HG03565 (cell line): ENCODE measurements at regions not wholly inside any gene's neighbourhood (a gene's known extent, or its start where the extent isn't known, plus 50 kb on each side); places are given as distances from the start of the nearest gene placed in this dataset.

ENCODE experiments used
- ATAC-seq: cut with Tn5 transposase; IDR thresholded peaks from one replicate; pipeline ENCODE4 v1.9.1; 2021; ENCODE audit warnings: mild to moderate bottlenecking, moderate library complexity; ENCODE audit not compliant: unreplicated experiment

- ATAC-seq: no peak
Measured at GRCh38 chr22:25390297-25391240, 171.1 kb downstream of the CRYBB2 start.

- no peak for ATAC-seq
Measured at GRCh38 chr22:25392584-25392983, 171.9 kb upstream of the GRK3 start.

- no peak for ATAC-seq
Measured at GRCh38 chr22:25393121-25393805, 171.2 kb upstream of the GRK3 start.

- no peak for ATAC-seq
Measured at GRCh38 chr22:25395468-25395867, 169.0 kb upstream of the GRK3 start.

GRCh38 chr22:25395915-25396314, 168.6 kb upstream of the GRK3 start:
- ATAC-seq: no peak

GRCh38 chr22:25396615-25397200, 167.8 kb upstream of the GRK3 start:
- no peak for ATAC-seq

GRCh38 chr22:25397616-25398015, 166.9 kb upstream of the GRK3 start:
- no peak for ATAC-seq

- peak; percentile 56 for ATAC-seq
Measured at GRCh38 chr22:25398591-25399062, 165.8 kb upstream of the GRK3 start.

GRCh38 chr22:25399649-25400151, 164.8 kb upstream of the GRK3 start:
- ATAC-seq: no peak

GRCh38 chr22:25402160-25402500, 162.3 kb upstream of the GRK3 start:
- ATAC-seq: no peak

- ATAC-seq: no peak
Measured at GRCh38 chr22:25402501-25403283, 161.8 kb upstream of the GRK3 start.

- no peak for ATAC-seq
Measured at GRCh38 chr22:25403284-25403810, 161.1 kb upstream of the GRK3 start.

- no peak for ATAC-seq
Measured at GRCh38 chr22:25403811-25404471, 160.5 kb upstream of the GRK3 start.

- ATAC-seq: no peak
Measured at GRCh38 chr22:25404556-25404927, 159.9 kb upstream of the GRK3 start.

- ATAC-seq: peak; percentile 37
Measured at GRCh38 chr22:25404928-25405816, 159.3 kb upstream of the GRK3 start.

GRCh38 chr22:25405841-25406509, 158.5 kb upstream of the GRK3 start:
- ATAC-seq: no peak

GRCh38 chr22:25406510-25407210, 157.8 kb upstream of the GRK3 start:
- ATAC-seq: no peak
